LNCAP (cell line): ENCODE measurements at regions not wholly inside any gene's neighbourhood (a gene's known extent, or its start where the extent isn't known, plus 50 kb on each side); places are given as distances from the start of the nearest gene placed in this dataset.

Experiments used
- CTCF ChIP-seq: fragments of 450-650 bp; IDR thresholded peaks from 2 replicates; pipeline ENCODE4 v1.5.1; 2017; ENCODE audit warnings: mild to moderate bottlenecking

GRCh38 chr2:117707874-117708273 is 106.6 kb upstream of the DDX18 start:
- TF ChIP-seq CTCF = no peak

- TF ChIP-seq CTCF = no peak
Observed at GRCh38 chr2:117712684-117713083, 101.8 kb upstream of the DDX18 start.

GRCh38 chr2:117714110-117714509 is 100.4 kb upstream of the DDX18 start:
- TF ChIP-seq CTCF = no peak

GRCh38 chr2:117714745-117715417 is 99.6 kb upstream of the DDX18 start:
- TF ChIP-seq CTCF = no peak

- TF ChIP-seq CTCF = no peak
Observed at GRCh38 chr2:117716505-117716904, 98.0 kb upstream of the DDX18 start.

- no peak for TF ChIP-seq CTCF
Observed at GRCh38 chr2:117717072-117717471, 97.4 kb upstream of the DDX18 start.

GRCh38 chr2:117718048-117718447 is 96.4 kb upstream of the DDX18 start:
- no peak for TF ChIP-seq CTCF

GRCh38 chr2:117720765-117721164 is 93.7 kb upstream of the DDX18 start:
- TF ChIP-seq CTCF = no peak
